TTC549 (cell line): ENCODE measurements at regions not wholly inside any gene's neighbourhood (a gene's known extent, or its start where the extent isn't known, plus 50 kb on each side); places are given as distances from the start of the nearest gene placed in this dataset.
"Not testable (repeated sequence)": the region's sequence is repeated elsewhere in the genome, so short reads cannot be mapped to it uniquely, and the experiment has no call there.

Experiments
- FAIRE-seq: peaks from 2 replicates; lab custom pipeline; 2012; peaks lifted over from hg19 to GRCh38; lab: Jason Lieb, UNC

DNA sequence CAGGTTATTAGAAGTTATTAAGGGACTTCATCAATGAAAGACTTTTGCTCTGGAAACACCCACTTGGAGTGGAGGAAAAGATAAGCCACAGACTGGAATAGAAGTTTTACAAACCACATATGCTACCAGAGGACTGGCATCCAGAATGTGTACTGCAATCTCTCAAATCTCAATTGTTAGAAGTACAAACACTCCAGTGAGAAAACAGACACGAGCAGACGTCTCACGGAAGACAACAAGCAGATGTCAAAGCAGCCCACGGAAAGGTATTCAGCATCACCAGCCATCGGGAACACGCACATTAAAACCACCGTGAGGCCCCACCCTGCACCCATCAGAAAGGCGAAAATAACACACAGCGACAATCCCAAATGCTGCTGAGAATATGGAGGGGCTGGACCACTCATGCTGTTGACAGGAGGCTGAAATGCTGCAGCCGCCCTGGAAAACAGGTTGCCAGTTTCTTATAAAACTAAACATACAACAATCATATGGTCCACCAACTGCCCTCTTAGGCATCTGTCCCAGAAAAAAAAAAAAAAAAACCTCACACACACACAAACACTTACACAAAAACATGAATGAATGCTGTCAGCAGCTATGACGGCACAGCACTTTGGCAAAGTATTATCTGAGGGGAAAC is 131.9 kb upstream of the SFSWAP start:
- no peak for FAIRE-seq

DNA sequence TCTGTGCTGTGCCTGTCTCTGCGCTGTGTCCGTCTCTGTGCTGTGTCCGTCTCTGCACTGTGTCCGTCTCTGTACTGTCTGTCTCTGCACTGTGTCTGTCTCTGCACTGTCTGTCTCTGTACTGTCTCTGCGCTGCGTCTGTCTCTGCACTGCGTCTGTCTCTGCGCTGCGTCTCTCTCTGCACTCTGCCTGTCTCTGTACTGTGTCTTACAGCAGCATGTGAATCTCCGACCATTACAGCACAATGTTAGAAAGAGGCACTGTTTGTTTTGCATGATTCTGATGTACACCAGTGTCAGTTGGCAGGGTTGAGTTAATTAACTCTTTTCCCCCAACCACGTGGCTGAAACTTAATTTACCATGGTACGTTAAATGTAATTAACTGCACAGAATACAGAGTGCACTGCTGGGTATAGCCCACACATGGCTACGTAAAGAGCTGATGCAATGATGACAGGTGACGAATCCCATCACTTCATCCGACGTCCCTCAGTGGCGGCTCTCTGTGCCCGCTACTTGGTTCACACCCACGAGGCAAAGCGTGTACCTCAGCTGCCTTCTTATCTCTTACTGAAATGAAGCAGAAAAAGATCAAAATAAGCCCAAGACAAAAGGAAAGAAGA is 127.7 kb upstream of the SFSWAP start:
- FAIRE-seq: no peak

DNA sequence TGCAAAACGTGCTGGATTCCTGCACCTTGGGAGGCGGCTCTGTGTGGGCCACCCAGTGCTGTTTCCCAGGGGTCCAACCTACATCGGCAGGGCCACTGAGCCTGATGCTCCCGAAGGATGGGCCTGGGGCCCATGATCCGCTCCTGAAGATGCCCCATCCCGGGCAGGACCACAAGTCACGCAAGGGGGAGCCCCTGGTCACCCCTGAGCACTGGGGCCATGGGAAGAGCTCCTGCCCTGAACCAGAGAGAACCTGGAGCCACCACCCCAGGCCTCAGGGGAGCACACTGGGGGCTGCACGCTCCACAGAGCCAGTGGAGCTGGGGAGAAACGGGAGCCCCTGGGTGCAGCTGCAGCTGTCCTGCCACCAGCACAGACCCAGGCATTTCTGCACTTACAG is 124.6 kb upstream of the SFSWAP start:
- no peak for FAIRE-seq

DNA sequence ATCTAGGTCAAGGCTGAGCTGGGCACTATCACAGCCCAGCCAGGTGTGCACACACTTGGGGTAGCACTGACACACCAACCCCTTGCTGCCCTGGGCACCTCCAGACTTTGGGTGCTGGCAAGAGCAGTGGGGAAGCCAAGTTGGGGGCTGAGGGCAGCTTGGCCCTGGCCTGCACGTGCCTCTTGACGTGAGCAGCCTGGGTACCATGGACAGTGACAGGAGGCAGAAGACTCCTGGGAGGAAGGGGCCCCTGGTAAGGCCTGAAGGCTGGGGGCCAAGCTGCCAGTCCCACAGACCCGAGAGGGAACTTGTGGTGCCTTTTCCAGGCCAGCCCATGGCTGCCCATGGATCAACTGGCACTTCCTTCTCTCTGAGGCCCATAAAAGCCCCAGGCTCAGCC is 124.1 kb upstream of the SFSWAP start:
- FAIRE-seq: no peak

DNA sequence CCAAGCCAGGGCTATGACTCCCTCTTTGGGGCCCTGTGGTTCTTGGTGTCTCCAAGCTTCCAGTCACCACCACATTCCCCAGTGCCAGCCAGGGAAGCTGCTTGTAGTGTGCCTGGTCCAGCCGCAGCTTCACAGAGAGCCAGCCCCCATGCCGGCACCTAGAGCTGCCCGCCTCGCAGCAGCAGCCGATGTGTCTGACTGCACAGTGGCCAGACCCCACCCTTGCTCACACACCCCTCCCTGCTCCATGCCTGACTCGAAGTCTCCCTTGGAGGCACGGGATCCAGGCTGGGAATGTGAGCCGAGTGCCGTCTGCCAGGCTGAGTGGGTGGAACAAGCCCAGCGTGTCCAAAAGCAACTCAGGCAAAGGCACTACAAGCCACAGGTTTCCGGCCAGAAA is 123.3 kb upstream of the SFSWAP start:
- no peak for FAIRE-seq

DNA sequence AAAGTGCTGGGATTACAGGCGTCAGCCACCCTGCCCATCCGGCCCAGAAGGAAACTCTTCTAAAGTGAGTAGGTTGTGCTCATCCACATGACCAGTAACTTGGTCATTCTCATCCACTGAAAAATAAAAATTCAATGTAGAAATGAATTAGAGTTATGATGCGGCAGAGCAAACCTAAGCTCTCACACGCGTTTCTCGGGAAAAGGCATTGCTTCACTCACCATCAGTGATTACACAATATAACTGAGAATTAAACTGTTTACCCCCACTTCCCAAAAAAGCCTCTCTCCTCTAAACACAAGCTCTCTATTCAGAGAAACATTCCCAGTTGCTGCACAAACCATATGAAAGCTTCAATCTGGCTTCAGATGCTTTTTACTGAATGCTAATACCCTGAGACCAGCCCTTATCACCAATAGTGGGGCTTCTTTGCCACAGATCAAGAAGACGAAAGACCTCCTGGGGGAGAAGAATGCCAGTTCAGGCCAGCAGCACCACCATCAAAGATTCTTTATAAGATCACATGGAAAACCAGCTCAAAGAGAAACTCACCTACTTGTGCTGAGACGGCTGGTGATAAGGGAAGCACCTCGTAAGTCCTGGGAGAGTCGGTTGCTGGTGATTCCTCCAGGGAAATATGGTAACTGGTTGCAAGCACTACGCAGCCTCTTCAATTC is 121.5 kb upstream of the SFSWAP start:
- no peak for FAIRE-seq

DNA sequence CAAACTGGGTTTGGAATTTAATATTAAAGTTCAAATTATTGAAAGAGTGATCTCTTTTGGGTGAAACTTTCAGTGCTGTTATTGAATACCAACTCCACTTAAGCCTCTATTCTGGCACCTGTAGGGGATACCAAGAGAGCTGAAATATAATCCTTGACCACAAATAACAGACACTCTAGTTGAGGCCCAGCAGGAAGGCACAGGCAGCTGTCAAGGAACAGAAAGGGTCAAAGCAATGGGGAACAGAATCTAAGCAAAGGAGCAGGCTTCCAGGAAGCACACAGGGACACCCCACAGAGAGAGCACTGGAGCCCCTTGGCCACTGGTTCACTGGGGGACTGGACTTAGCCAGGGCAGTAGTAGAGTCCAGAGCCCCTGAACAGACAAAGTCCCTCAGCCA is 120.9 kb upstream of the SFSWAP start:
- no peak for FAIRE-seq

DNA sequence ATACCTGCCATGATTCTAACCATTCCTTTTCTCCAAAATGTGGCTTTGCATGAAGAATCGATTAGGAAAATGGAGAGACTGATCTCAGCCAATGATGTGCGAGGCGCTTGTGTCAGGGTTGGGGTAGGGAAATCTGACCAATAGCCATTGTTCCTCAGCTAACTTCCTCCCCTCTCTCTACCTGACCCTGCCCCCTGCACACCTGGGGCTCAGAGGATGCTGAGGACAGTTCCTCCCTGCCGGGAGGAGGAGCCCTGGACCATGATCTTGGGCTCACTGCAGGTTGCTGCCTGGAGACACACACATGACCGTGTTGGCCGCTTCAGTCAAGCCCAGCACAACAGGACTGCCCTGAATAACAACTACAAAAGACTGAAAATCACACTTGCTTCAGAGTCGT is 119.8 kb upstream of the SFSWAP start:
- no peak for FAIRE-seq

DNA sequence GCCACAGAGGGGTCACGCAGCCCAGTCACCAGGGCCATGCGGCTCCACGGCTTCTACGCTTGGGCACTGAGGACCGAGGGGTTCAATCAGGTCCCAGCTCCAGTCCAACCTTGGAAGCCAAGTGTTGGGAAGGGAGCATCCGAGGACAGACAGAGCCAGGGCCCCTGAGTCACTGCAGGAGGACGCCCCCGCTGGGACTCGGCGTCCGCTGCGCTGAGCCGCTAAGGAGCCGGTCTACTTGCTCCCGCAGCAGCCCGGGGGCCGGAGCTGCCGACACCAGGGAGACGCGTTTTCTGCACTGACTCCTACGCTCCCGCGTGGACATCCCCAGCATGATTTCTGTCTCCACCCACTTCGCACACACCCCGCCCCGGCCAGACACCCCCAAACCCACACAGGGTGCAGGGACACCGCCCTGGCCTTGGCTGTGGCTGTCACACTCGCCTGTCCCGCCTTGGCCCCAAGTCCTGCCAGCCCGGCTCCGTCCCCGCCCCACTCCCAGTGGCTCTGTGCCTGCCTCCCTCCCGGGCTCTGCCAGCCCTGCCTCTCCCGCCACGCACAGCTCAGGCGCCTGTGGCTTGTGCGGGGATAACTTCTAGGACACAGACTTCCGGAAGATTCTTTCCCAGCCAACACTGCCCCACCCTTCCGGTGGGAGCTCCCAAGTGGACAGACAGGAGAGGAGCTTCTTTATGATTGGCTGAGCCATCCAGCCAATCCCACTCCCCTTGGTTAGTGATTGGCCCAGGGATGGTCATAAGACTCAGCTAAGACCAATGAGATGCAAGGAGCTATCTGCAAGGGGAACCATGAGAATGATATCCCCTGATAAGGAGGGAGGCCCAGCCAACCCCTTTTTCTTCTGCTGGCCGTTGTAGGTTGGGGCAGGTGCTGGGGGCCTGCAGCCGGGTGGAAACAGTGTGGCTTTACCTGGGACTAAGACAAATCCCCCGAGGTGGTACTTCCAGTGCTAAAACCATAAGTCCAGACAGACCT is 118.9 kb upstream of the SFSWAP start:
- FAIRE-seq: no peak

DNA sequence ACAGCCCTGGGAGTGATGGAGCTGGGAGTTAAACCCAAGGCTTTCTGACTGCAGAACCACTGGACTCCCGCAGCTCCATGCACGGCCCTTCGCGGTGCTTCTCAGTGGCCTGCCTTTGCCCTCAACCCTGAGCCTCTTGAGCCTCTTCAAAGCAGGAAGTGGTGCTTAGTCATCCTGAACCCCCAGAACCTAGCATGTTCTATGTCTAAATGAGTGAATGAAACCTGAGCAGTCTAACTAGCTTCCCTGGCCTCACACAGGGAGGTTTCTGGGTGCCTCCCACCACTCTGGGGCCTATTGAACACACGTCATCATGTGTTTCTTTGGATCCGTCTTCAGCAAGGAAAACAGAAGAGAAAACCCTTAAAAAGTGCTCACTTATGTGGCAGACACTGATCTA is 117.9 kb upstream of the SFSWAP start:
- no peak for FAIRE-seq

DNA sequence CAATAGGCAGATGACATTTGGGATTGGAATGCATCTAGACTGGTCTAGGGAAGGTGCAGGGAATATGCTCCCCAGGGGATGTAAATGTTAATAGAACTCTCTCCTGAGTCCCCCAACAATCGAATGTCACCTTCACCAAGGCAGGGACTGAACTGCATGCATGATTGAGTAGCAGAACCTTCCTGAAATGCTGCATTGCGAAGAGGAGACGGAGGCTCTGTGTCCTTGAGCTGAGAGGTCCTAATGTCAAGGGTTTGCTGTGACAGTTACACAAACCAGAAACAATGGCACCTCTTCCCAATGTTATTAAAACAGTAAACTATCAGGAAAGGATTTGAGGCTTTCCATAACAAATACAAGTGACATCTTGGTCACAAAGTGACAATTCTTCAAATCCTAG is 117.5 kb upstream of the SFSWAP start:
- no peak for FAIRE-seq

DNA sequence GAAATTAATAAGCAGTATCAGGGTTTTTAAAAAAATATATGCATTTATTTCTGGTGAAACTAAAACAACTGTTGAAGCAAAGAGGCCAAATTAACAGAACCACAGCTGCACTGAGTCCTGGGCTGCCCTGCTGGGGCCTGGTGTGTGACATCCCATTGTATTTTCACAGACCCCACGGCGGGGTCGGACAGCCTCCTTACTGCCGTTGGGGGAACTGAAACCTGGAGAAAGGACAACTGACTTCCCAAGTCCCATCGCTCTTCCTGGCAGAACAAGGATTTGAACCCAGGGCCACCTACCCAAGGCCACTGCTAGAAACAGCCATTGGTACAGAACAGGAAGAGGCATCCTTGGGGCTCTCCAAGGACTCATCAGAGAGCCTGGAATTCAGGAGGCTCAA is 114.8 kb upstream of the SFSWAP start:
- FAIRE-seq: no peak

DNA sequence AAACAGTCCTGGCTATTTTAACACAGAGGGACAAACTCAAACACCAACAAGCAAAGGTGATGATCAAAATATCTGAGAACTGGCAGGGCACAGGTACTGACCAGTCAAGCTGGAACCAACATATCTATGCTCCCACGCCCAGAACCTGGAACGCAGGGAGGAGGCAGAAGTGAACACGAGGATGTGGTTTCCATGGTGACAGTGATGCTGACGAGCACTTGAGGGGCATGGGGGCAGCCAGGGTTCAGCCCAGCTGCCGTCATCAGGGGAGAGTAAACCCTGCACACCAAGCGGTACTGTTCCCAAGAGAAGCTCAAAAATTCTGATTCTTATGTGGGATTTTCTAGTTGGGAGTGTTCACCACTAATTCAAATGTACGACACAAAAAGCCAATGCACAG is 113.6 kb upstream of the SFSWAP start:
- no peak for FAIRE-seq

DNA sequence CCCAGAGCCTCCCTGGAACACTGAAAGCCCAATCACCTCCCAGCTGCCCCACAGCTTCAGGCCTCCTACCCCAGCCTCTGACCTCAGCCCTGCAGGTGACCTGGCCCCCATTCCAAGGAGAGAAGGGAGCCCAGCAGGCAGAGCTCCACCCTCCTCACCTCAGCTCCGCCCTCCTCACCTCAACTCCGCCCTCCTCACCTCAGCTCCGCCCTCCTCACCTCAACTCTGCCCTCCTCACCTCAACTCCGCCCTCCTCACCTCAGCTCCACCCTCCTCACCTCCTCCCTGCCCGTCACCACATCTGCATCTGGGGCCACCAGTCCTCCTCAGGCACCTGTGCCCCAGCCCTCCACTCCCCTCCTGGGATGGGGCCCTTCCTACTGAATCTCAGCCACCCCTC is 112.2 kb upstream of the SFSWAP start:
- FAIRE-seq: no peak

DNA sequence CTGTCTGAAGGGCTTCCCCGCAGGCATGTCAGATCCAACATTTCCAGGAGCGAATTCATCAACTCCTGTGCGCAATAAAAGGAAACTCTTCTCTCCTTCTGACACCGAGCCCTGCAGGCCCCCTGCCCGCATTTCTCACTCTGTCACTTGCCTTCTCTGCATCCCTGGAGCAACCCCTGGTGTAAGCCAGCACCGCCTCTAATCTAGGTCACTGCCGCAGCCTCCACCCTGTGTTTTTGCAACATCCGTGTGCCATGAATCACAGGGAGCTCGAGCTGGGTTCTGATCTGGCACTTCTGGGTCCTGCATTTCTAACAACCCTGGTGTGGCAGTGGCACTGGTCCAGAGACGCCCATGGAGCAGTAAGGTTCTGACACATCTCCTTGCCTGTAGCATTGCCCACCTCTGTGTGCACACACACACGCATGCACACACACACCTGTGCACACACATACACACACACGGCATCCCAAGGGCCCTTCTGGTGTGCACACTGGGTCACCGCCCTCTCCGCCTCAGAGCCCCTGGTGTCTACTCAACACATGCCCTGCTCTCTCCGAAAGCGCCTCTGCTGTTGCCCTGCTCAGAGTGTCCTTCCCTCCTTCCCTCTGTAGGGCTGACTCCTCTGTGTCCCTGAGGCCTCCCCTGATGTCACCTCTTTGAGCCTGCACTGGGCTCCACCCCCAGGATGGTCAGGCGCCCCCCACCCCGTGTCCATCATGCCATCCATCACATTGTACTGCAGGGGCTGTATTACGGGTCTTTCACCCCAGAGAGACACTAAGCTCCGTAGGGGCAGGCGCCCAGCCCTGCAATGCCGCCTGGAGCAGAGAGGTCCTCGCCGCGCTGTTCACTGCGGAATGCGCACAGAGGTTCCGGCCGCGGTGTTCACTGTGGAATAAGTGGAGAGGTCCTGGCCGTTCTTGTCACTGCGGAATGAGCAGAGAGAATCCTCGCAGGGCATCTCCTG is 111.4 kb upstream of the SFSWAP start:
- FAIRE-seq: no peak

DNA sequence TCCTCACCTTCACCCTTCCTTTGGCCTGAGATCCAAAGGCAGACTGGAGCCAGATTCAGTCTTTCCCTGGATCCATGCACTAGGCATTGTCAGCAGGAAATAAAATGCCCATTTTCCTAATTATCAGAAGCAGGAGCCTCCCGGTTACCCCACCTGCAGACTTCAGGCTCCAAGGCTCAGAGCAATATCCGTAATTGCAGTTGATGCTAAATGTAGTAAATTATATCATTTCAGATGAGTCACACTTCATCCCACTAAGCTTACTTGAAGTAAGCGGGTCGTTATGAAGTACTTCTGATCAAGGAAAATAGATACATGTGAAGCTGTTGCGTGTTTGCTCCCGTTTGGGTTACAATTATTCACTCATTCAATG is 110.7 kb upstream of the SFSWAP start:
- no peak for FAIRE-seq

DNA sequence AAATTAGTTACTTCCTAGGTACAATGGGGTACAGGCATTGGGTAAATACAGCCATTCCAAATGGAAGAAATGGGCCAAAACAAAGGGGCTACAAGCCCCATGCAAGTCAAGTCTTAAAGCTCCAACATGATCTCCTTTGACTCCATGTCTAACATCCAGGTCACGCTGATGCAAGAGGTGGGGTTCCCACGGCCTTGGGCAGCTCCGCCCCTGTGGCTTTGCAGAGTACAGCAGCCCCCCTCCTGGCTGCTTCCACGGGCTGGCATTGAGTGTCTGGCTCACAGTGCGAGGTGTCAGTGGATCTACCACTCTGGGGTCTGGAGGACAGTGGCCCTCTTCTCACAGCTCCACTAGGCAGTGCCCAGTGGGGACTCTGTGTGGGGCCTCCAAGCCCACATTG is 109.4 kb upstream of the SFSWAP start:
- not testable (repeated sequence) for FAIRE-seq

DNA sequence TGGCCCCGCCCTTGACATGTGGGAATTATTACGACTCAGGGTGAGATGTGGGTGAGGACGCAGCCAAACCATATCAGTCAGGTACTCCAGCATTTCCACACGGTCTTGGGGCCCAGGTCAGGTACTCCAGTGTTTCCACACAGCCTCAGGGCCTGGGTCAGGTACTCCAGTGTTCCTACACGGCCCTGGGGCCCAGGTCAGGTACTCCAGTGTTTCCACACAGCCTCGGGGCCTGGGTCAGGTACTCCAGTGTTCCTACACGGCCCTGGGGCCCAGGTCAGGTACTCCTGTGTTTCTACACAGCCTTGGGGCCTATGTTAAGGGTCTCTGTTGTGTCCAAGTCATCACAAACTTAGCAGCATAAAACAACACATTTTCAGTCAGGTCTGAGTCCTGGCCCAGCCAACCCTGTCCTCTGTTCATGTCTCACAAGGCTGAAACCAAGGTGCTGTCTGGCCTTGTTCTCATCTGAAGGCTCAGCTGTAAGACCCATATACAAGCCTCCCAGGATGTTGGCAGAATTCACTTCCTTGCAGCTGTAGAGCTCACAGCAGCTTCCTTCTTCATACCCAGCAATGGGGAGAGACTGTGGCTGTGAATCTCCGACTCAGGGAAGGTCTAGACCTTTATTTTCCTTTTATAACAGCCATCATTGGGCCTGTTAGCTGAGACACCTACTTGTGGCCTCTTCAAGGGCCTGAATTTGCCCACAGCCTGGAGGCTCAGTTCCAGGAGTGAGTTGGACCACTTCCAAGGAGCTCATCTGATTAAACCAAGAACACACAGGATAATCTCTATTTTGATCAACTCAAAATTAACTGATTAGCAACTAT is 107.6 kb upstream of the SFSWAP start:
- no peak for FAIRE-seq

DNA sequence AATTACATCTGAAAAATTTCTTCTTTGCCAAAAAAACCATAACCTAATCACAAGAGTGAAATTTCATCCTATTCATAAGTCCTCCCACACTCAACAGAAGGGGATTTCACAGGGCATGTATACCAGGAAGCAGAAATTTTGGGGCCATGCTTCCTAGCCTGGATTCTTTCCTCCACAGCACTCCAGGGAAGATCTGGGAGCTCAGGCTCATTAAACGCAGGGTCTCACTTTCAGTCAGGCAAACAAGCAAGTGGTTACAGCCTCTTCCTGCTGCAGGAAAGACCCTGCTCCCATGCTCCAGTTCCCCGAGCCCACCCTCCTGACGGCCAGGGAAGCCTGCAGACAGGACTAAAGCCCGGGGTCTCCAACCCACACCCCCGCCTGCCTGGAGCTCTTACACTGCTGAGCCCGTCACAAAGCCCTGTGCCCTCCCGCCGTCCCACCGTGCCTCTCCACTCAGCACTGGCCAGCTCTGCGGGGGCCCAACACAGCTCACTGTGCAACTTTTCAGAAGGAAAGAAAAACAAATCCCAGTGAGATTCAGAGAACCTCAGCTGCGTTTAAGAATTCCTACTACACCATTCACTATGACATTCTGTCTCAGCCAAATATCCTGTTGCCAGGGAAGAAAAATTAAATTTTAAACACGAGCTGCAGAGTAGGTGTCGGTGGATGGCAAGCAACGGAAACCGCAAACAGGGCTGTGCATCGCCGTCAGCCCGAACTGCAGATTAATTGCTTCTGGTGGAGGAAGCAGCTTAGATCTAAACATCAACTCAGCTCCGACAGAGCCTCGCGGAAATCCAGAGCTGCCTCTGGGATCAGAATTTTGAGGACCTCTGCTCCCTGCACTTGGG is 106.7 kb upstream of the SFSWAP start:
- FAIRE-seq: no peak

DNA sequence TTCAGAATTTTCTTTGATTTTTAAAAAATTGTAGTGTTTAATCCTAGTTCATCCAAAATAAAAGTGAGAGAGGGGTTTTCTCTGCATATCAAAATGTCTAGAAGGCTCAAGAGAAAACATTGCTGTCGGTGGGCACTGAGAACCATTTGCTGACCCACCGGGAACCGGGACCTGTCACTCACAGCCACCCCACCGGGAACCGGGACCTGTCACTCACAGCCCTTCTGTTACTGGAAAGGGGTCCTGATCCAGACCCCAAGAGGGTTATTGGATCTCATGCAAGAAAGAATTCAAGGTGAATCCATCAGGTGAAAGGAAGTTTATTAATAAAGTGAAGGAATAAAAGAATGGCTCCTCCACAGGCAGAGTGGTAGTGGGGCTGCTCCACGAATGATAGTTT is 106.0 kb upstream of the SFSWAP start:
- no peak for FAIRE-seq
